ENCODE measurements at regions not wholly inside any gene's neighbourhood (a gene's known extent, or its start where the extent isn't known, plus 50 kb on each side); places are given as distances from the start of the nearest gene placed in this dataset.

DNA sequence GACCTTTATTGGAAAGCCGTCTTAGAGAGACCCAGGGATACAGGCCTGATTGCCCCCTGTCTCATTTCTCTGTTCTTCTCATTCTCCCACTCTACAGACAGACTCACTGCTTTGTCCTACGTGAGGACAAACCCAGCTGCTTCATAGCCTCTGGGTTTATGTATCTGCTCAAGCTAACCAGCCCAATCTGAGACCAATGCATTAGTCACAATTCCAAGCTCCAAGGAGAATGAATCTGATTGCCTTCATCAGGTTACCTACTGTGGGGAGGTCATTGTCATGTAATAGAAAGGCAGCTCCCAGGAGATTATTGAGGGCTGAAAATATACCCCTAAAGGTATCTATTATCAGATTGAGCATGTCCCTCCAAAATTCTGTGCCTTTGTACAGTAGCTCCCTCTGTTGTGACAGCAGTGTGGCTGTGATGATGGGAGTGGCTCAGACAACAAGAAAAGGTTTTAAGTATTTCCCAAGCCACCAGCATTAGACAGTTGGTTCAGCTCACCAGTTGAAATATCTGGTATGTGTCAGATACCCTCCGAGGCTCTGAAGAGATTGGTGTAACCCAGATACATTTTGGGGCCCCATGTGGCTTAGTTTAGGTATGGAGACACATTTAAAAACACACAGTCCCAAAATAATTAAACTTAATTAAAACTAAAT lies 123.1 kb upstream of the EEPD1 start:
- DNase-seq (ENCODE audit: extremely low read depth in 1 of 2, low read depth in 1 of 2), result no peak

DNA sequence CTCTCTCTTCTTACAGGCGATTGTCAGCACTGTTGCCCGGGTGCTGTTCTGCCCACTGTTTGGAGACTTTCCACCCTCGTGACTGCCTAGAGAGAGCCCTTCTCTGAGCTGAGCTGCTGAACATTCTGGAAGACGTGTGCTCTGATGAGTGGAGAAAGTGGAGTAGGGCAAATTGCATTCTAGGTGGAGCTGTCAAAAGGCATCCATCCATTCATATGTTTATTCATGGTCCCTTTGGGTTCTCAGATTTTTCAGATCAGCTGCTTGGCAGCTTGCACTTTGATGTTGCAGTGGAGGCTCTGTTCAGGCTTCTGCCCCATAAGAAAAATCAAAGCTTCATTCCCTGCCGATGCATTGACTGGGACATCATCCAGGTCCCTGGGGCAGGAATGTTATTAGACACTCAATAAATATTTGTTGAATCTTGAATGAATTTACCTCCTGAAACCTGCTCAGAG lies 120.7 kb upstream of the EEPD1 start:
- no peak for DNase-seq (ENCODE audit: extremely low read depth in 1 of 2, low read depth in 1 of 2)

DNA sequence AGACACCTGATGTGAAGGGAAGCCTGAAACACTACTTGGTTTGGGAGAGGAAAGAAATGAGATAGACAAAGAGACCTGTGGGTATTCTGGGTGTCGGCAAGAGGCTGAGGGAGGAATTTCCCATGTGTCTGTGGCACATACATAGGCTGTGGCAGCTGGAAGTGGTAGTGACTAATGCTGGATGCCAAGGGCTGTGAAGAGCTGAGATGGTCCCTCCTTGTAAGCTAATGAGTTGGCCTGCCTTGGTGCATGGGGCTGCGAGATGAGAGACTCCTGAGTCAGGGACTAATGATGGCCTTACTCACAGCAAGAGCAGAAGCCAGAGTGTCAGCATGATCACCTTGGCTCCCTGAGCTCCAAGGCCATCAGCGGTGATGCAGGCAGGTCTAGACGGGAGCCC lies 119.0 kb upstream of the EEPD1 start:
- no peak for DNase-seq (ENCODE audit: extremely low read depth in 1 of 2, low read depth in 1 of 2)

DNA sequence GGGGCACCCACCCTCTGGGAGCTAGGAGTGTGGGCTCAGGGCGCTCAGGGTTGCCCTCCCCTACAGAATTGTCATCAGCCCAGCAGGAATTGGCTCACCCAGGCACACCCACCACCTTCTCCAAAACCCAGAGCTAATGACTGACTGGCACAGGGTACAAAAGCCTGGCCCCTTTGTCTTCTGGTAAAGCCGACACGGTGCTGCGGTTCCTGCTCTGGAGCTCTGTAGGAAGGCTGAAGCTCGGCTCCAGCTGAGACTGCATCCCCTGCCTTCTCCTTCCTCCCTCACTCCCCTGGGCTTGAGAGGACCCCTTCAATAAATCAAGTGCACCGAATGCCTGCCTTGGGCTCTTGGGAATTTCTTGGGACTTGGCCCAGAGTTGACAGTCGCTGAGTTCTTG lies 117.9 kb upstream of the EEPD1 start:
- no peak for DNase-seq (ENCODE audit: extremely low read depth in 1 of 2, low read depth in 1 of 2)

DNA sequence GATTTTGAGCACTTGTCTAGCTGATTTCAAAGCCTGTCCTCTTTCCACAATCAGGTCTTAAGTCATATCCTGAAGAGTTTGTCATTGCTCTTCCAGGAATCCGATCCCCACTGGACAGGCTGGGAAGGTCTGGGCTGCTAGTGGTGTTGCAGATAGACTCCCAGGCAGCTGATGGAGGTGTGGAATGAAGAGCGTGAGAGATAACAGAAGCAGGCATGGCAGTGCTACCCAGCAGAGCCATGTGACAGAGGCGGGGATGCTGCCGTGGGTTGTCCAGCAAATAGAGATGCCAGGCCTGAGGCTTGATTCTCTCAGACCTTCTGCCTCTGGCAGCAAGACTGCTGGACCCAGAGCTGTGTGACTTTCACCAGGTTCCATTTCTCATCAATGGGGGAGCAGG lies 116.5 kb upstream of the EEPD1 start:
- no peak for DNase-seq (ENCODE audit: extremely low read depth in 1 of 2, low read depth in 1 of 2)

DNA sequence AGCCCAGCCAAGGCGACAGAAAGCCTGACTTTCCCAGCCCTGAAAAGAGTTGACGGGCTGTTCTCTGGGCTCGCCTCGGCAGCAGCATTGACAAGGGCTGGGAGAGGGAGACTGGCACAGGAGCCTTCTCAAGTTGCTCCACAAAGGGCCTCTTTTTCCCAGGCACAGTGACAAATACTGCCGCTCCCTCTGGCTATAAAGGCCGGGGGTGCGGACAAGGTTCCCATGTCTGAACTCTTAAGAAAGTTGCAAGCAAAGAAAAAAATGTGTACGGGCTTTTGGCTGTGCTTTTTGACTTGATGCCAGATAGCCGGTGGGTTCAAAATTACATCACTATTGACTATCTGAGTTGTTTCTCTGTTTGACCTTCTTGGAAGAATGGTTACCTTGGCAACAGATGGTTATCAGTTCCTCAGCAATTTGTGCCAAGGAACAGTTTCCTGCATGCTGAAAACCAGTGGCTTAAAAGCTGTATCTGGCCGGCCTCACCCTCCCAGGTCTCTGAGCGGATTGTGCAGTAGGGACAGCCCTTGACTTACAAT lies 115.9 kb upstream of the EEPD1 start:
- no peak for DNase-seq (ENCODE audit: extremely low read depth in 1 of 2, low read depth in 1 of 2)

DNA sequence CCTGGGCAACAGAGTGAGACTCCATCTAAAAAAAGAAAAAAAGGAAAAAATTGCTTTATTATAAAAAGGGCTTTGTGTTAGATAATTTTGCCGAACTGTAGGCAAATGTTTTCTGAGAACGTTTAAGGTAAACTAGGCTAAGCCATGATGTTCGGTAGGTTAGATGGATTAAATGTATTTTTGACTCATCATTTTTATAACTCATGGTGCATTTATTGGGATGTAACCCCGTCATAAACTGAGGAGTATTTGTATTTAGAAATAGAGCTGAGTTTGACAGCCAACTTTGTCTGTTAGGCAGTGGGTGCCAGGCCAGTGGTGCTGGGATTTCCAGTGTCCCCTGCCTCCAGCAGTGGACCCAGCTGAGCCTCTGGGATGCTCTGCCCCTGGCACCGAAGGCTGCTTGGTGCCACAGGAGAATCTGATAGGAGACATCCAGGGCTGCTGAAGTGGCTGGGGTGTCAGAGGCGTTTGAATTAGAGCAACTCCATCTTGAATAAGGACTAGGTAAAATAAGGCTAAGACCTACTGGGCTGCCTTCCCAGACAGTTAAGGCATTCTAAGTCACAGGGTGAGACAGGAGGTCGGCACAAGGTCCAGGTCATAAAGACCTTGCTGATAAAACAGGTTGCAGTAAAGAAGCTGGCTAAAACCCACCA lies 114.9 kb upstream of the EEPD1 start:
- no peak for DNase-seq (ENCODE audit: extremely low read depth in 1 of 2, low read depth in 1 of 2)

DNA sequence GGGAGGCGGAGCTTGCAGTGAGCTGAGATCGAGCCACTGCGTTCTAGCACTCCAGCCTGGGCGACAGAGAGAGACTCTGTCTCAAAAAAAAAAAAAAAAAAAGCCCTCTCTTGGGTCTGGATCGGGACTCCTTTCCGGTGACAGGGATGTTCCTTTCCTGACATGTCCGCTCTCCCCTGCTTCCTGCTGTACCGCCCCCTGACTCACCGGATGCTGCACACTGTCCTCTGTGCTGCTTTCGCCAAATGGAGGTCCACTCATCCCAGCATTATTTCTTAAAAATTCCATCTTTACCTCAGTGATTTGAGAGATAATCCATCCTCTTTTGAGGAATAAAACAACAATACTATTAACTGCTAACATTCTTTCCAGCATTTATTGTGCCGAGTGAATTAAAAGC lies 113.8 kb upstream of the EEPD1 start:
- no peak for DNase-seq (ENCODE audit: extremely low read depth in 1 of 2, low read depth in 1 of 2)

DNA sequence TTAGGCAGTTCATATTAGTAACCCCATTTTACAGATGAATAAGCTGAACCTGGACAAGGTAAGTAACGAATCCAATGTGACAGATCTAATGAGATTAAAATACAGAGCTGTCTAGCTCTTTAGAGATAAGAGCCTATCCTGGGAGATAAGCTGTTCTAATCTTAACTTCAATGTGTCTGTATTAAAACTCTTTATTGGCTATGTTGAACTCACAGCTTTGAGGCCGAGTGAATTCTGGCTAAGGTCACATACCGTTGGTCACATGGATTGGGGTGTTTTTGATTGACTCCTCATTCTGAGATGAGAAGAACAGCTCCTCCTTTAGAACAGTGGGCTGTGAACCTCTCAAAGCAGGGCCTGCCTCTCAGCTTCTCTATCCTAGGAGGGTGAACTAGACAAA lies 113.4 kb upstream of the EEPD1 start:
- no peak for DNase-seq (ENCODE audit: extremely low read depth in 1 of 2, low read depth in 1 of 2)

DNA sequence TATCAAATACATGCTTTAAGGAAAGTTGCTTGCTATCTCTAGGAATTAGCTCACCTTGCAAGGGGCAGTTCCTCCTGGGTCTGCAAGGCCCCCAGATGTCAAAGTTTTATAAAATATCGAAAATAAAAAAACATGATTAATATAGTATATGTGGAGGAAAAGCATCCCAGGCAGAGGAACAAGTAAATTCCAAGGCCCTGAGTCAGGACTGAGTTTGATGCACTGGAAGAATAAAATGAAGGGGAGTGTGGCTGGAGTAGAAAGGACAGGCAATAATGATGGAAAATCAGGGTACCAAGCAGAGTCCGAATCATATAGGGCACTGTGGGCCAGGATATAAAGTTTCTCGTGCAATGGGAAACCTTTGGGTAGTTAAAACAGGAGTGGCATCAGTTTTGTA lies 112.4 kb upstream of the EEPD1 start:
- DNase-seq (ENCODE audit: extremely low read depth in 1 of 2, low read depth in 1 of 2), result no peak

DNA sequence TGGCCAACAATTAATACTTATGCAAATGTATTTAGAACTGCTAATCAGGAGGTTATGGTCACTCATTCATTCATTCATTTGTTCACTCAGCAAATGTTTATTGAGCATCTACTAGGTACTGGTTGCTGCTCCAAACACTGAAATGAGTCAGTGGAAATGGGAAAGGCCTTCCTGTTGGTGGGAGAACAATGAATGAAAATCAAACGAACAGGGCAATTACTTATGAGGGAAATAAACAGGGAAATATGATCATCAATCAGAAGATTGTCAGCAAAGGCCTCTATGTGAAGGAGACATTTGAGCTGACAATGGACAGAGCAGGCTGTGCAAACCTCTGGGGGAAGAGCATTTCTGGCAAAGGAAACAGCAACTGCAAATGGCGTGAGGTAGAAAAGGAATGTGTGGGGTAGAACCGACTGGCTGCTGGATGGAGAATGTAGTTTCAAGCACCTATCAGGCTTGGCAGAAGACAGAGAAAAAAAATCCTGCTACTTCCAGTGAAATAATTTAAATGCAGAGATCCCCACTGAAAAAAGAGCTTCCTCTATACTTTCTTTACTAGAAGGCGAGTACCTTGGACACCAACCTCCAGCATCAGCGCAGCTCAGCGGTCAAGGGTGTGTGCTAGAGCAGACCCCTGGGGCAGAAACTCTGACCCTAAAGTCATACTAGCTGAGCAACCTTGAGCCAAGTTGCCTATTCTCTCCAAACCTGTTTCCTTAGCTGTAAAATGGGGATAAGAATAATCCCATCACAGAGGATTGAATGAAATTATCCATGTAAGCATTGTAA lies 108.8 kb upstream of the EEPD1 start:
- DNase-seq (ENCODE audit: extremely low read depth in 1 of 2, low read depth in 1 of 2), result no peak

DNA sequence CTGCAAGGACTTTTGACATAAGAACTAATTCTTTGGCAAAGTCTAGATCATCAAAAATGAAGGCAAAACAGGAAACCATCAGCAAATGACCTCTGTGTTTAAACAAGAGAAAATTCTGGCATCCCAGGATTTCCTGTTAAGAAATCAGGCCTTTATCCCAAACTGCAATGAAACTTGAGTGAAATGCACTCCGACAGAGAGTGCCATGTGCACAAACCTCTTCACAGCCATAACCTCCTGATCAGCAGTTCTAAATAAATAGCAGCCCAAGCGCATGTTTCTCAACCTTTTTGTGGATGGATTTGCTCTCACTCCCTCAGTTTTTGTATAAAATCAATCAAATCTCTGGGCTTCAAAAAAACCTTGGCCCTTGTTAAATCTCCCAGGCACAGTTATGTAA lies 107.7 kb upstream of the EEPD1 start:
- no peak for DNase-seq (ENCODE audit: extremely low read depth in 1 of 2, low read depth in 1 of 2)

DNA sequence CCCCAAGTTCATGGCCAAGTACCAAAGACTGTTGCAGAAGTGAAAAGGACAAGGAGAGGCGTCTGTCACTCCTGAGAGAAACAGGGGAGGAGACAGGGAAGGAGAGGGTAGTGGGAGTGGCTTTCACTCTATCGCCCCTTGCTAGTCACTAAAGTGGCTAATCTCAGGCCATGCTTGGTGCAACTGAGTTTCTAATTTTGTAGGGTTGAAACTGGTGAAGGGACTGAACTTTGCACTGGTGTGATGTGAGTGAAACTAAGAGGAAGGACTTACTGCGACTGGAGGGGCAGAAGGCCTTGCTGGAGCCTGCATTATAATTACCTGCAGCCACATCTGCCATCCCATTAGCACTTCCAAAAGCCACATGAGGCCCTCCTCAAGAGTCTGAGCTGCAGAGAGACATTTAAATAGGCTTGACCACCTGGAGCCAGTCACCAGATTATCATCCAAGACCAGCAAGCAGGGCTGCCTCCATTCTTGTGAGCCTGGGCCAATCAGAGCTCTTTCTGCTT lies 107.2 kb upstream of the EEPD1 start:
- DNase-seq (ENCODE audit: extremely low read depth in 1 of 2, low read depth in 1 of 2), result no peak

DNA sequence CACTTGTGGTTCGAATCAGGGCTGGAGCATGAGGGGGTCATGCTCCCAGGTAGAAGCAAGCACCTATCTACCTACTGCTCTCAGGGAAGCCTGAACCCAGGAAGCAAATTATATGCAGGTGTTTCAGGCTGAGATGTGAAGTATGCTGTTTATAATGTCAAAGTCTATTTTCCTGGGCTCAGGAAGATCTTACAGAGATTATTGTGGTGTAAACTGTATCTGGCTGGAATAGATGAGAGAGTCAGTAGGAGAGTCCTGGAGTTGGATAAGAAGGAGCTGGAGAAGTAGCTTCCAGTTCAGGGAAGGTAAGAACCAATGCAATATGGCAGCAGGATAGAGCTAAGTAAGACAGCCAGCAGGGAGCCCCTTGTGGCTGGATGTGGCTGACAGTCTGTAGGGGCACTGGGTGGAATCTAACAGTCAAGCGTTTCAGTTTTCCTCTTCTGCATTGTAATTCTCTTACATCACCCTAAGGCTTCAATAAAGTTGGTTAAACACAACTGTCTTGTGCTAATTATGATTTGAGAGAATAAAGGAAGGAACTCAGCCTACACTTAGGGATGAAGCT lies 105.9 kb upstream of the EEPD1 start:
- DNase-seq (ENCODE audit: extremely low read depth in 1 of 2, low read depth in 1 of 2), result no peak

DNA sequence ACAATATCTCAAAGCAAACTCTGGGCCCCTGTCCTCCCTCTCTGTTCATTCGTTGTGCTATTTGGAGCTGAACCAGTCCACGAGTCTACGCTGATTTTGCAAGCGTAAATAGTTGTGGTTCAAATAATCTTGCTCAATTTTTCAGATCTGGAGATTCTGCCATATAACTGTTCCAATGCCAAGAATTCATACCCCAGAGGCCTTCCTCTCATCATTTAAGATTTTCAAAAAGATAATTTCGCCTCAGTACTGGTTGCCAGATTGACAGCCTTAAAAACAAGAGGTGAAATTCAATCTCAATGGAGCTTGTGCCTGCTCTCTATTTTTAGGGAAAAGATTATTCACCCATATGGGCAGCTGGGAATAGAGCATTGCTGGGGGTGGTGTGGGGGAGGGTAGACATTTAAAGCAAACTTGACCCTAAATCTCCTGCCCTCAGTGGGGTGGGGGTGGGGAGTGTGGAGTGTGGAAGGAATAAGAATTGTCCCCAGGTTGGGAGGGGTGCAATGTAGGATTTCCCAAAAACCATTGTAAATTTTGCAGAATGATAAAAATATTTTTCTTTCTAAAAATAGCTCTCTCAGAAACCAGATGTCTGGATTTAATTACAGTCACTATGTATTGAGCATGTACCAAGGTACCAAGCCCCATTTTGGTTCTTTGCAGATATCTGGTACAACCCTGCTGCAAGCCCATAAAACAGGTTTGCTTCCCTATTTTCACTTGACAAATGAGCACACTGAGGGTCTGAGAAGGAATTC lies 104.7 kb upstream of the EEPD1 start:
- DNase-seq (ENCODE audit: extremely low read depth in 1 of 2, low read depth in 1 of 2), result no peak

DNA sequence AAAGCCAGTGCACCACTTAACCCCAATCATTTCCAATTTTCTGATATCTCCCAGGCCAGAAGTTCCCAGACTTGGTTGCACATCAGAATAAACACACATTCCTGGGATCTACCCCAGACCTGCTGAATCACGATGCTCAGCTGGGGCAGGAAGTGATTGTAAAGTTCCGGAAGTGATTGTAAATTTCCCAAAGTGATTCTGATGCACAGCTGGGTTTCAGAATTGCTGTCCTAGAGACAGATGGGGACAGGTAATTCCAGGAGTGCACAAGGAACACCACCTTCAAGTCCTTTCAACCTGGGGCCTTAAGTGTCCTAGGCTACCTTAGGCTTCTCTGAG lies 104.2 kb upstream of the EEPD1 start:
- DNase-seq (ENCODE audit: extremely low read depth in 1 of 2, low read depth in 1 of 2), result no peak

DNA sequence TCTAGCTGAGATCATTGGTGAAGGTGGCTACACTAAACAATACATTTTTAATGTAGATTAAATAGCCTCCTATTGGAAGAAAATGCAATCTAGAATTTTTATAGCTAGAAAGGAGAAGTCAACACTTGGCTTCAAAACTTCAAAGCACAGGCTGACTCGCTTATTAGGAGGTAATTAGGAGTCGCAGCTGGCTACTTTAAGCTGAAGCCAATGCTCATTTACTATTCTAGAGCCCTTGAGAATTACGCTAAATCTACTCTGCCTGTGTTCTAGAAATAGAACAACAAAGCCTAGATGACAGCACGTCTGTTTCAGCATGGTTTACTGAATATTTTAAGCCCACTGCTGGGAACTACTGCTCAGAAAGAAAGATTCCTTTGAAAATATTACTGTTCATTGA lies 101.6 kb upstream of the EEPD1 start:
- no peak for DNase-seq (ENCODE audit: extremely low read depth in 1 of 2, low read depth in 1 of 2)

DNA sequence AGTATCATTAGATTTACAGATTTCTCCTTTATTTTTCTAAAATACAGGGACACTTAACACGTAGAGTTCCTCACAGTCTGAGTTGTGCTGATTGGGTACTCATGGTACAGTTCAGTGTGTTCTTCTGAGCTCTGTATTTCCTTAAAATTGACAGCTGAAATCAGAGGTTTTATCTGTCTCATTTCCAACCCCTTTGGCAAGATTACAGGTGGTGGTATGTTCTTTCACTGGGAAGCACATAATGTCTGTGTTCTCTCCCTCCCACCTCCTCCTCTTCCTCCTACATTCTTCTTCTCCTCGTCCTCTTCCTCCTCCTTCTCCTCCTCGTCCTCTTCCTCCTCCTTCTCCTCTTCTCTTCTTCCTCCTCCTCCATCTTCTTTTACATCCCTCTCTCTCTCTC lies 99.5 kb upstream of the EEPD1 start:
- no peak for DNase-seq (ENCODE audit: extremely low read depth in 1 of 2, low read depth in 1 of 2)

DNA sequence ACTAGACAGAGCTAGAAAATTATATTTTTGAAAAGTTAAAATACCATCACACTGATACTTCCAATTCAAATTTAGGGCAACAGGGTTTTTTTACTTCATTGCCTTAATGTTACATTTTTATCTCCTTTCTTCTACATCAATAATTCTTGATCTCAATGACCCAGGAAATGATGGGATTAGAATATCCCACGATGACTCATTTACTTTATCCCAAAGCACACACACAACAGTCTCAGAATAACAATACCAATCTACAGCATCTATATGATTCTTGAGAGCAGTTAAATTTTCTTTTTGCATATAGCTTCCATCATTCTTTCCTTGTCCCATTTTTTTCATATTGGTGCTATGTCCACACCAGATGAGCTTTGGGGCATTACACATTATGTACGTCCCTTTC lies 98.4 kb upstream of the EEPD1 start:
- DNase-seq (ENCODE audit: extremely low read depth in 1 of 2, low read depth in 1 of 2), result no peak

DNA sequence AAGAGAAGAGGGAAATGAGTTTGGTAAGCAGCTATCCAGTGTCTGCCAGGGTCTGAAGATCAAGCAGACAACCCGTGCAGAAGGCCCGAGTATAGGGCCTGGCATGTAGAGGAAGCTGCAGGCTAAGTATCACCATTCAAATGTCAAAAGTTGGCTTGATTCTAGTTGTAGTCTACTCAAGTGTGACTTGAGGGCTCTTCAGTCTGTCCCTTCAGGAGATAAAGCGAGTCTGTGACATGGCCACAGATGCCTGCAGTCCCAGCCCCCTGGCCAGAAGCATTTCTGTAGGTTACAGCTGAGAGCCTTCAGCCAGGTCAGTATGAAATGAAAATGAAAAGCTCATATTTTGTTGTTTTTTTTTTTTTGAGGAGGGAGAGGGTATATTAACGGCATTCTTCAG lies 97.8 kb upstream of the EEPD1 start:
- no peak for DNase-seq (ENCODE audit: extremely low read depth in 1 of 2, low read depth in 1 of 2)

DNA sequence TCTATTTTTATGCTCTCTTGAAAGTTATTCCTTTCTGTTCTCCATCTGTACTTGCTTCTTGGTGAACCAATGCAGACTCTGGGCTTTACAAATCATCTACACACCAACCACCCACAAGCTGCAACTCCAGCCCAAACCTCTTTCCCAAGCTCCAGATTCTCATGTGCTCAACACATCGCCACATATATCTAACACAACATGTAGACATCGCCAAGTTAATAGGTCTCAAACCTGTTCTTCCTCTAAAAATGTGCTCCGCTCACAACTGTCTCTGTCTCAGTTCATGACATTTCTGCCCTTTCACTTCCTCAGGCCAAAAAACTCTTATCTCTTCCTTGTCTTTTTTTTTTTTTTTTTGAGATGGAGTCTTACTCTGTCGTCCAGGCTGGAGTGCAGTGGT lies 95.7 kb upstream of the EEPD1 start:
- DNase-seq (ENCODE audit: extremely low read depth in 1 of 2, low read depth in 1 of 2), result no peak
